K562 (cell line): ENCODE measurements at regions not wholly inside any gene's neighbourhood (a gene's known extent, or its start where the extent isn't known, plus 50 kb on each side); places are given as distances from the start of the nearest gene placed in this dataset.

ENCODE experiments used
- ZC3H11A ChIP-seq: IDR thresholded peaks from 2 replicates; pipeline ENCODE4 v1.6.1; 2012; ENCODE audit warnings: low read depth, low read length, improper control_type of control experiment
- ZNF124 ChIP-seq: sonication (generic); formaldehyde crosslinking; IDR thresholded peaks from 2 replicates; pipeline ENCODE4 v1.8.1; 2022; ENCODE audit warnings: missing genetic modification reagents
- ZNF224 ChIP-seq: sonication (generic); formaldehyde crosslinking; IDR thresholded peaks from 2 replicates; pipeline ENCODE4 v1.8.0; 2022; ENCODE audit warnings: mild to moderate bottlenecking, missing genetic modification reagents

DNA sequence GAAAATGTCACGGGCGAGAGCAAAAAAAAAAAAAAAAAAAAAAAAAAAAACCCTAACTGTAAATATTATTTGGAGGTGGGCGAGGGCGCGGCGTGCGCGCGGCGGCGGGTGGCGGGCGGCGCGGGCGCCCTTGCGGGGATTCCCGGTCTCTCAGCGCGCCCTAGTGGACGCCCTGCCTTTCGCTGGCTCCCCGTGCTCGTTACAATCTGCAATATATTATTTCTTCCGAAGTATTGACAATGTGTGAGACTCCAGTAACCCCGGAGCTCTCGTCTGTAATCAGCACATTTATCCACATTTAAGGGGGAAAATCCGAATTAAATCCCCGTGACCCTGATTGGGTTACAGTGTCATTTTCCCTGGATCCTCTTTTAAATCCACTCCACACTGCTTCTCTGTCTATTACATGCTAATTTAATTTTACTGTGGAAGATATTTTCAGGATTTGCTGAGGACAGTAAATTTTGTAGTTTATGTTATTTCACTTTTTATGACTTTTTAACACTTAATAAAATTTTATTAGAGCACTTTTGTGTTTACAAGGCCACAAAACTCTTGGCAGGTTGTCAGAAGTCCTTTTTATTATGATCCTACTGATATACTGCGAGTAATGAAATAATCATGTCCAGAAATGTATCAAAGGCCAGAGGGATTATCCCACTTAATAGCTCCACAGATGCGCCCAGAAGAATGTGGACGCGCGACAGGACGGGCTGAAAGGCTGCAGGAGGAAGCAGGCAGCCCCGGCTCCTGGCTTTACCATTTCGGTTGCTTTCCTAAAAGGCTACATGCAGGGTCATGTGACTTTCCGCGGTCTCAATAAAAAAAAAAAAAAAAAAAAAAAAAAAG, 369.1 kb downstream of the MTX2 start:
- TF ChIP-seq ZC3H11A (no peak), ZNF124 (CRISPR knock-in tag) (no peak), ZNF224 (no peak)
